Endodermal cell (in vitro differentiated cells): ENCODE measurements at regions not wholly inside any gene's neighbourhood (a gene's known extent, or its start where the extent isn't known, plus 50 kb on each side); places are given as distances from the start of the nearest gene placed in this dataset.

Experiments
- DNase-seq: peaks from one replicate; pipeline ENCODE4 v3.0.0-alpha.2; 2017
- H3K27ac ChIP-seq: 2 replicates; pipeline ENCODE4 v1.5.1; 2013; ENCODE audit warnings: mild to moderate bottlenecking, low read depth, low read length, moderate library complexity
- H3K27me3 ChIP-seq: 2 replicates; pipeline ENCODE4 v1.6.1; 2013; ENCODE audit warnings: mild to moderate bottlenecking, low read length, moderate library complexity; ENCODE audit not compliant: insufficient read depth, control insufficient read depth, poor library complexity, severe bottlenecking
- H3K36me3 ChIP-seq: 2 replicates; pipeline ENCODE4 v1.7.0; 2013; ENCODE audit warnings: mild to moderate bottlenecking, low read length, moderate library complexity; ENCODE audit not compliant: control insufficient read depth, insufficient read depth
- H3K4me1 ChIP-seq: one replicate; pipeline ENCODE4 v1.7.0; 2013; ENCODE audit warnings: low read length; ENCODE audit not compliant: control insufficient read depth, insufficient read depth
- H3K4me3 ChIP-seq: 2 replicates; pipeline ENCODE4 v1.5.1; 2013; ENCODE audit warnings: mild to moderate bottlenecking, low read length, moderate library complexity
- H3K9ac ChIP-seq: 2 replicates; pipeline ENCODE4 v1.6.1; 2013; ENCODE audit warnings: mild to moderate bottlenecking, low read length, moderate library complexity; ENCODE audit not compliant: poor library complexity, severe bottlenecking; ENCODE audit errors: extremely low read depth
- H3K9me3 ChIP-seq: 2 replicates; pipeline ENCODE4 v1.6.1; 2013; ENCODE audit warnings: mild to moderate bottlenecking, low read length, moderate library complexity; ENCODE audit not compliant: control insufficient read depth
- H3K27ac Mint-ChIP-seq: 2 replicates; pipeline ENCODE4 v1.8.0; 2020; ENCODE audit warnings: mixed read lengths
- H3K27me3 Mint-ChIP-seq: 2 replicates; pipeline ENCODE4 v1.8.0; 2021; ENCODE audit warnings: mild to moderate bottlenecking, mixed read lengths; ENCODE audit not compliant: insufficient read depth
- H3K36me3 Mint-ChIP-seq: 2 replicates; pipeline ENCODE4 v1.8.0; 2020; ENCODE audit warnings: low read depth, mixed read lengths
- H3K4me1 Mint-ChIP-seq: 2 replicates; pipeline ENCODE4 v1.8.0; 2020; ENCODE audit warnings: mixed read lengths
- H3K4me3 Mint-ChIP-seq: 2 replicates; pipeline ENCODE4 v1.8.0; 2020; ENCODE audit warnings: mild to moderate bottlenecking, moderate library complexity, mixed read lengths
- H3K9me3 Mint-ChIP-seq: 2 replicates; pipeline ENCODE4 v1.8.0; 2020; ENCODE audit warnings: mild to moderate bottlenecking, mixed read lengths
- WGBS, 2 experiments: methylation state at CpG; one replicate each; pipeline versions ENCODE4 v1.1.5 to v1.1.7; 2013; ENCODE audit warnings: missing lambda C conversion rate in 2 of 2, mixed read lengths in 1 of 2; ENCODE audit not compliant: insufficient coverage in 1 of 2, insufficient read length in 1 of 2; 5-methylcytosine and 5-hydroxymethylcytosine counted together
- TF ChIP-seq, protein P1 (sequence below): fragments of 200-600 bp; sonication (generic); conservative IDR thresholded peaks from 2 replicates; pipeline ENCODE4 v1.5.0; 2021; ENCODE audit warnings: antibody characterized with exemption, mild to moderate bottlenecking

DNA sequence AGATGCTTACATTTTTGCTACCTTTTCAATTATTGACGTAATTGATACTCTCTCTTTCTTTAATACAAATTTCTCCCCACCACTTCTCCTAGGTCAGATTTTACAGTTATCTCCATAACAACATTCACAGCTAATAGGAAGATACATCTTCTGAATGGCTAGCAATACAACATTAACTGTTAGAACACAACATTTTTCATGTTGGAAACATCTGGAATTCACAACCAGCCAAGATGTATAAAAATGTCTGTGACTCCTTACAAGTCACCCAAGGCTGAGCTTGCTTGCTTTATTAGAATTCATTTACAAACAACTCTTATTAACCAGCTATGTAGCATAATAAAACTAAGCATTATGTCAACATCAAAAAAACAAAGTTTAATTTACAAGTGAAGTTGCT lies 81.0 kb upstream of the ROBO2 start:
- H3K27me3 ChIP-seq = no peaks in the 10 kb centered on the region
- Mint-ChIP-seq H3K27ac (no peak overlapping the region), H3K9me3 (no peaks in the 10 kb centered on the region)

DNA sequence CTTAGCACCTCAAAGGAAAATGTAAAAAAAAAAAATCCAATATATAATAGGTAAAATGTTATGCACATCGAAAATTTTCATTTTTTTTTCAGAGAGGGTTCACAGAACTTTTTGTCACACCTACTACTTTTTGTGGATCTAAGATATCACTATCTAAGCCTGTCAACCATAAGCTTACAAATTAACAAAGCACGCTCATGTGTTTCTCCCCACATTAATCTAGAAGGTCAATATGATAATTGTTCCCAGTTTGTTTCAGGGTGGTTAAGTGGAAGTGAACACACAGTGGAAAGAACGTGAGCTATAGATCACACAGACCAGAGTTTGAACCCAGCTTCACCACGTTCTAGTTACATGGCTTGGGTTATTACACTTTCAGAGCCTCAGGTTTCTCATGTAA lies 78.6 kb upstream of the ROBO2 start:
- H3K4me3 ChIP-seq = no peak overlapping the region
- H3K9ac ChIP-seq = no peak overlapping the region
- no peaks in the 10 kb centered on the region for H3K36me3 ChIP-seq
- Mint-ChIP-seq H3K9me3 (no peaks in the 10 kb centered on the region), H3K27me3 (no peaks in the 10 kb centered on the region), H3K4me3 (no peak overlapping the region), H3K4me1 (peaks cover 3% of the 10 kb centered on the region), H3K36me3 (no peaks in the 10 kb centered on the region), H3K27ac (no peak overlapping the region)
- peaks cover 4% of the 10 kb centered on the region for H3K4me1 ChIP-seq
- no peaks in the 10 kb centered on the region for H3K27me3 ChIP-seq
- TF ChIP-seq, protein P1, sequence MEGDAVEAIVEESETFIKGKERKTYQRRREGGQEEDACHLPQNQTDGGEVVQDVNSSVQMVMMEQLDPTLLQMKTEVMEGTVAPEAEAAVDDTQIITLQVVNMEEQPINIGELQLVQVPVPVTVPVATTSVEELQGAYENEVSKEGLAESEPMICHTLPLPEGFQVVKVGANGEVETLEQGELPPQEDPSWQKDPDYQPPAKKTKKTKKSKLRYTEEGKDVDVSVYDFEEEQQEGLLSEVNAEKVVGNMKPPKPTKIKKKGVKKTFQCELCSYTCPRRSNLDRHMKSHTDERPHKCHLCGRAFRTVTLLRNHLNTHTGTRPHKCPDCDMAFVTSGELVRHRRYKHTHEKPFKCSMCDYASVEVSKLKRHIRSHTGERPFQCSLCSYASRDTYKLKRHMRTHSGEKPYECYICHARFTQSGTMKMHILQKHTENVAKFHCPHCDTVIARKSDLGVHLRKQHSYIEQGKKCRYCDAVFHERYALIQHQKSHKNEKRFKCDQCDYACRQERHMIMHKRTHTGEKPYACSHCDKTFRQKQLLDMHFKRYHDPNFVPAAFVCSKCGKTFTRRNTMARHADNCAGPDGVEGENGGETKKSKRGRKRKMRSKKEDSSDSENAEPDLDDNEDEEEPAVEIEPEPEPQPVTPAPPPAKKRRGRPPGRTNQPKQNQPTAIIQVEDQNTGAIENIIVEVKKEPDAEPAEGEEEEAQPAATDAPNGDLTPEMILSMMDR = no peak
- no peak overlapping the region for H3K27ac ChIP-seq
- WGBS, 2 experiments = 87 to 93% methylated on average over 2 to 4 of the region's 4 CpGs
- H3K9me3 ChIP-seq = no peaks in the 10 kb centered on the region
- DNase-seq = no peak

More for the DNA sequence above, 81.0 kb upstream of the ROBO2 start:
- H3K27ac ChIP-seq = no peak overlapping the region
- WGBS, 2 experiments = 87 to 100% methylated on average over 1 of the region's 1 CpG
- TF ChIP-seq, protein P1 = no peak
- Mint-ChIP-seq H3K27me3 (no peaks in the 10 kb centered on the region), H3K36me3 (no peaks in the 10 kb centered on the region), H3K4me1 (peaks cover 3% of the 10 kb centered on the region), H3K4me3 (no peak overlapping the region)
- H3K4me3 ChIP-seq = no peak overlapping the region
- no peaks in the 10 kb centered on the region for H3K36me3 ChIP-seq
- H3K9me3 ChIP-seq = no peaks in the 10 kb centered on the region
- H3K4me1 ChIP-seq = peaks cover 4% of the 10 kb centered on the region
- DNase-seq = no peak
- no peak overlapping the region for H3K9ac ChIP-seq

DNA sequence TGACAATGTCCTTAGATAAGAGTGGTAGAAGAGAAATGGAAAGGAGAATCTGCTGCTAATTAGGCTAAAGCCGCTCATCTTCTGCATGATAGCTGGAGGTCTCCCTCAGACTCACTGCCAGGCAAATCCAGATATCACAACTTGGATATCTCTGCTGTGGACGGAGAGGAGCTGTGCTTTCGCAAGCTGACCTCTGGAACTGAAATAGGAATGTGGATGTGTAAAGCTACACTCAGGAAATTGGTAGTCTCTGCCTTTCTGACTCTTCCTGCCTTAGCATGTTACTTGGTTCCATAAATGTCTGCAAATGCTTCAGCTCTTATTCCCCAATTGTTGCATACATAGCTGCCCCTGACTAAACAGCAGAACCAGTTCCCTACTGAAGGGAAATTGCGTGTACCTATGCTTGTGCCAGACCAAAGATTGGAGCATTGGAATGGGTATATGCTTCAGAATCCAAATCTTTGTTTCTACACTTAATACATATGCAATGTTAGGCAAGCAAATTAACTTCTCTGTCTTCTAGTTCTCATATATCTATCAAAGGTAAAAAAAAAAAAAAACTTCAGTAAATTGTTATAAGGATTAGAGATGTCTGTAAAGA lies 74.7 kb upstream of the ROBO2 start:
- no peak overlapping the region for H3K4me3 Mint-ChIP-seq
- no peaks in the 10 kb centered on the region for H3K36me3 Mint-ChIP-seq
- no peak overlapping the region for H3K4me3 ChIP-seq
- H3K27me3 Mint-ChIP-seq = no peaks in the 10 kb centered on the region
- no peaks in the 10 kb centered on the region for H3K9me3 ChIP-seq
- no peaks in the 10 kb centered on the region for H3K36me3 ChIP-seq
- H3K9me3 Mint-ChIP-seq = no peaks in the 10 kb centered on the region
- DNase-seq = no peak
- no peak overlapping the region for H3K27ac Mint-ChIP-seq
- TF ChIP-seq, protein P1 = no peak
- H3K9ac ChIP-seq = no peak overlapping the region
- H3K27me3 ChIP-seq = no peaks in the 10 kb centered on the region
- WGBS, 2 experiments = 83 to 88% methylated on average over 1 to 4 of the region's 4 CpGs
- peaks cover 6% of the 10 kb centered on the region for H3K4me1 Mint-ChIP-seq
- H3K4me1 ChIP-seq = peaks cover 7% of the 10 kb centered on the region
- H3K27ac ChIP-seq = no peak overlapping the region
